SK-N-SH (cell line): ENCODE measurements at regions not wholly inside any gene's neighbourhood (a gene's known extent, or its start where the extent isn't known, plus 50 kb on each side); places are given as distances from the start of the nearest gene placed in this dataset.

ENCODE experiments used
- CTCF ChIA-PET: fragments of 300-600, 350-600 bp; formaldehyde crosslinking; extraction: SDS; loops from one replicate; lab custom pipeline; 2021; lab: Yijun Ruan, JAX
- POLR2A ChIA-PET: fragments of 350-600 bp; sonication (Branson Sonifier 250); formaldehyde crosslinking; extraction: SDS; loops from one replicate; lab custom pipeline; 2020; ENCODE audit warnings: antibody characterized with exemption, inconsistent platforms; lab: Yijun Ruan, JAX
- DNase-seq: peaks from one replicate; pipeline ENCODE4 v3.0.0; 2012
- H2AFZ ChIP-seq: fragments of 200-600 bp; sonication (generic); 2 replicates; pipeline ENCODE4 v1.8.1; 2016; ENCODE audit warnings: antibody characterized with exemption, mild to moderate bottlenecking, low read depth
- H3F3A ChIP-seq: fragments of 200-600 bp; sonication (generic); replicated peaks from 2 replicates; pipeline ENCODE3; 2016; ENCODE audit warnings: antibody characterized with exemption, mild to moderate bottlenecking; ENCODE audit not compliant: insufficient read depth
- H3K27ac ChIP-seq, 2 experiments: fragments of 200-500 bp in 1 of 2; fragments of 200-600 bp in 1 of 2; sonication (Bioruptor generic) in 1 of 2; sonication (generic), shearing (Covaris generic) in 1 of 2; 2 replicates each; pipeline versions ENCODE4 v1.5.1 to v1.6.1; 2014 to 2016; ENCODE audit warnings: low read depth in 2 of 2, inconsistent platforms in 1 of 2, low read length in 1 of 2, mild to moderate bottlenecking in 1 of 2, mixed read lengths in 1 of 2
- H3K27me3 ChIP-seq: fragments of 200-600 bp; sonication (generic), shearing (Covaris generic); 2 replicates; pipeline ENCODE4 v1.6.1; 2016; ENCODE audit warnings: mixed run types; ENCODE audit not compliant: insufficient read depth
- H3K36me3 ChIP-seq, 2 experiments: fragments of 200-500 bp in 1 of 2; fragments of 200-600 bp in 1 of 2; sonication (Bioruptor generic) in 1 of 2; sonication (generic) in 1 of 2; replicated peaks in 1 of 2; 2 replicates each; pipeline versions ENCODE3 to v1.5.1; 2014 to 2016; ENCODE audit warnings: low read length in 1 of 2, mild to moderate bottlenecking in 1 of 2; ENCODE audit not compliant: insufficient read depth in 2 of 2, control insufficient read depth in 1 of 2
- H3K4me1 ChIP-seq, 2 experiments: fragments of 200-500 bp in 1 of 2; fragments of 200-600 bp in 1 of 2; sonication (Bioruptor generic) in 1 of 2; sonication (generic), shearing (Covaris generic) in 1 of 2; 2 replicates each; pipeline versions ENCODE4 v1.5.1 to v1.6.1; 2014 to 2016; ENCODE audit warnings: low read depth in 1 of 2, low read length in 1 of 2, mixed run types in 1 of 2; ENCODE audit not compliant: insufficient read depth in 2 of 2, control insufficient read depth in 1 of 2
- H3K4me2 ChIP-seq: fragments of 200-600 bp; sonication (generic), shearing (Covaris generic); 2 replicates; pipeline ENCODE4 v1.6.1; 2017; ENCODE audit warnings: mixed run types
- H3K4me3 ChIP-seq, 2 experiments: fragments of 200-500 bp in 1 of 2; fragments of 200-600 bp in 1 of 2; sonication (Bioruptor generic) in 1 of 2; sonication (generic), shearing (Covaris generic) in 1 of 2; 2 replicates each; pipeline versions ENCODE4 v1.5.1 to v1.8.1; 2014 to 2016; ENCODE audit warnings: low read depth in 2 of 2, inconsistent platforms in 1 of 2, low read length in 1 of 2, mild to moderate bottlenecking in 1 of 2, mixed read lengths in 1 of 2, moderate library complexity in 1 of 2
- H3K79me2 ChIP-seq: fragments of 200-600 bp; sonication (generic); 2 replicates; pipeline ENCODE4 v1.8.1; 2017; ENCODE audit warnings: mild to moderate bottlenecking; ENCODE audit not compliant: insufficient read depth
- H3K9ac ChIP-seq: fragments of 200-600 bp; sonication (generic); 2 replicates; pipeline ENCODE4 v1.6.1; 2017; ENCODE audit warnings: mixed run types
- H3K9me2 ChIP-seq: fragments of 200-600 bp; sonication (generic); 2 replicates; pipeline ENCODE4 v1.6.1; 2017; ENCODE audit warnings: mixed run types
- H3K9me3 ChIP-seq: fragments of 200-600 bp; sonication (generic); 2 replicates; pipeline ENCODE4 v1.6.1; 2017; ENCODE audit warnings: mixed run types, mild to moderate bottlenecking, moderate library complexity
- H4K20me1 ChIP-seq: fragments of 200-600 bp; sonication (generic); 2 replicates; pipeline ENCODE4 v1.6.1; 2017; ENCODE audit warnings: mild to moderate bottlenecking, mixed run types; ENCODE audit not compliant: insufficient read depth
- CHD2 ChIP-seq: fragments of 150-350 bp; IDR thresholded peaks from 2 replicates; pipeline ENCODE4 v1.6.1; 2018; ENCODE audit warnings: low read length; ENCODE audit not compliant: partially characterized antibody
- EZH2phosphoT487 ChIP-seq: fragments of 200-600 bp; sonication (generic); IDR thresholded peaks from 2 replicates; pipeline ENCODE4 v1.6.1; 2017; ENCODE audit warnings: low read depth, mixed run types, mild to moderate bottlenecking, antibody characterized with exemption, moderate library complexity, borderline replicate concordance
- FOXJ3 ChIP-seq: sonication (generic); formaldehyde crosslinking; IDR thresholded peaks from 2 replicates; pipeline ENCODE4 v1.5.1; 2020; ENCODE audit warnings: mild to moderate bottlenecking, missing genetic modification reagents
- GATA2 ChIP-seq: sonication (generic); formaldehyde crosslinking; IDR thresholded peaks from 2 replicates; pipeline ENCODE4 v1.5.0; 2020; ENCODE audit warnings: mild to moderate bottlenecking, missing genetic modification reagents
- JUND ChIP-seq: IDR thresholded peaks from 2 replicates; pipeline ENCODE4 v1.4.0; 2012
- MEF2A ChIP-seq: IDR thresholded peaks from 2 replicates; pipeline ENCODE4 v1.4.0; 2012; ENCODE audit warnings: low read depth, borderline replicate concordance
- MXI1 ChIP-seq: IDR thresholded peaks from 2 replicates; pipeline ENCODE4 v1.6.1; 2012; ENCODE audit warnings: mild to moderate bottlenecking, low read depth, low read length, improper control_type of control experiment
- POLR2AphosphoS5 ChIP-seq: IDR thresholded peaks from 2 replicates; pipeline ENCODE4 v1.6.1; 2012; ENCODE audit warnings: low read depth, low read length
- RCOR1 ChIP-seq: fragments of 150-350 bp; IDR thresholded peaks from 2 replicates; pipeline ENCODE4 v1.6.1; 2017; ENCODE audit warnings: antibody characterized with exemption, low read length
- RFX5 ChIP-seq: IDR thresholded peaks from 2 replicates; pipeline ENCODE4 v1.6.1; 2012; ENCODE audit warnings: mild to moderate bottlenecking, improper control_type of control experiment, low read length
- SIN3A ChIP-seq: IDR thresholded peaks from 2 replicates; pipeline ENCODE4 v1.6.1; 2012; ENCODE audit warnings: low read depth, mild to moderate bottlenecking, low read length, moderate library complexity, borderline replicate concordance
- TEAD4 ChIP-seq: IDR thresholded peaks from 2 replicates; pipeline ENCODE4 v1.4.0; 2012; ENCODE audit warnings: mild to moderate bottlenecking, borderline replicate concordance; ENCODE audit not compliant: insufficient read depth
- YY1 ChIP-seq: IDR thresholded peaks from 2 replicates; pipeline ENCODE4 v1.4.0; 2012; ENCODE audit warnings: low read depth, mild to moderate bottlenecking
- WGBS: methylation state at CpG from one replicate; pipeline ENCODE4 v1.1.6; 2017; ENCODE audit warnings: low lambda C conversion rate; 5-methylcytosine and 5-hydroxymethylcytosine counted together
- TF ChIP-seq, protein P1 (sequence below): fragments of 150-350 bp; IDR thresholded peaks from 2 replicates; pipeline ENCODE4 v1.6.1; 2016; ENCODE audit warnings: mild to moderate bottlenecking, low read depth, low read length
- TF ChIP-seq, protein P2 (sequence below): IDR thresholded peaks from 2 replicates; pipeline ENCODE4 v1.4.0; 2012; ENCODE audit warnings: low read depth, borderline replicate concordance
- TF ChIP-seq, protein P3 (sequence below): IDR thresholded peaks from 2 replicates; pipeline ENCODE4; 2012
- TF ChIP-seq, protein P4 (sequence below): IDR thresholded peaks from 2 replicates; pipeline ENCODE4 v1.4.0; 2012; ENCODE audit warnings: low read depth, borderline replicate concordance
- TF ChIP-seq, protein P5 (sequence below): IDR thresholded peaks from 2 replicates; pipeline ENCODE4 v1.6.1; 2012; ENCODE audit warnings: mild to moderate bottlenecking, low read depth, low read length, moderate library complexity

DNA sequence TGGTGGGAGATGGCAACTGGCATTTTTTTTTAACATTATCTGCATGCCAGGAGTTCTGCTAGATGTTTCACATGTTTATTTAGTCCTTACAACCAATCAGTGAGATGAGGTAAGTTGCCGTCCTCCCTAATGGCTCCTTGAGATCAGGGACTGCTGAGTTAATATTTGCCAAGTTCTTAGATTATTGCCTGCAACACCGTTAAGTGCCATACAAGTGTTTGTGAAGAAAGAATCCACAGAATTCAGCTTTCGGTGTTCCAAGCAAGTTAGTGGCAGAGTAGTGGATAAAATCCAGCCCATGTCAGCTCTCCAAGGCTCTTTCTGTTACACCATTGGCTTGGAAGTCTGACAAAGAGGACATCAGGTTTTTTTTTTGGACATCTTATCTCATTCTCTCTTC, 95.9 kb downstream of the C1QL2 start:
- TF ChIP-seq GATA2 (CRISPR knock-in tag) (no peak), JUND (no peak), RCOR1 (no peak), MXI1 (no peak), CHD2 (no peak), FOXJ3 (CRISPR knock-in tag) (no peak), SIN3A (no peak), MEF2A (no peak), RFX5 (no peak), EZH2phosphoT487 (no peak)
- TF ChIP-seq, protein P1, sequence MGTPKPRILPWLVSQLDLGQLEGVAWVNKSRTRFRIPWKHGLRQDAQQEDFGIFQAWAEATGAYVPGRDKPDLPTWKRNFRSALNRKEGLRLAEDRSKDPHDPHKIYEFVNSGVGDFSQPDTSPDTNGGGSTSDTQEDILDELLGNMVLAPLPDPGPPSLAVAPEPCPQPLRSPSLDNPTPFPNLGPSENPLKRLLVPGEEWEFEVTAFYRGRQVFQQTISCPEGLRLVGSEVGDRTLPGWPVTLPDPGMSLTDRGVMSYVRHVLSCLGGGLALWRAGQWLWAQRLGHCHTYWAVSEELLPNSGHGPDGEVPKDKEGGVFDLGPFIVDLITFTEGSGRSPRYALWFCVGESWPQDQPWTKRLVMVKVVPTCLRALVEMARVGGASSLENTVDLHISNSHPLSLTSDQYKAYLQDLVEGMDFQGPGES = no peak
- TF ChIP-seq, protein P2, sequence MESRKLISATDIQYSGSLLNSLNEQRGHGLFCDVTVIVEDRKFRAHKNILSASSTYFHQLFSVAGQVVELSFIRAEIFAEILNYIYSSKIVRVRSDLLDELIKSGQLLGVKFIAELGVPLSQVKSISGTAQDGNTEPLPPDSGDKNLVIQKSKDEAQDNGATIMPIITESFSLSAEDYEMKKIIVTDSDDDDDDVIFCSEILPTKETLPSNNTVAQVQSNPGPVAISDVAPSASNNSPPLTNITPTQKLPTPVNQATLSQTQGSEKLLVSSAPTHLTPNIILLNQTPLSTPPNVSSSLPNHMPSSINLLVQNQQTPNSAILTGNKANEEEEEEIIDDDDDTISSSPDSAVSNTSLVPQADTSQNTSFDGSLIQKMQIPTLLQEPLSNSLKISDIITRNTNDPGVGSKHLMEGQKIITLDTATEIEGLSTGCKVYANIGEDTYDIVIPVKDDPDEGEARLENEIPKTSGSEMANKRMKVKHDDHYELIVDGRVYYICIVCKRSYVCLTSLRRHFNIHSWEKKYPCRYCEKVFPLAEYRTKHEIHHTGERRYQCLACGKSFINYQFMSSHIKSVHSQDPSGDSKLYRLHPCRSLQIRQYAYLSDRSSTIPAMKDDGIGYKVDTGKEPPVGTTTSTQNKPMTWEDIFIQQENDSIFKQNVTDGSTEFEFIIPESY = no peak
- TF ChIP-seq, protein P3, sequence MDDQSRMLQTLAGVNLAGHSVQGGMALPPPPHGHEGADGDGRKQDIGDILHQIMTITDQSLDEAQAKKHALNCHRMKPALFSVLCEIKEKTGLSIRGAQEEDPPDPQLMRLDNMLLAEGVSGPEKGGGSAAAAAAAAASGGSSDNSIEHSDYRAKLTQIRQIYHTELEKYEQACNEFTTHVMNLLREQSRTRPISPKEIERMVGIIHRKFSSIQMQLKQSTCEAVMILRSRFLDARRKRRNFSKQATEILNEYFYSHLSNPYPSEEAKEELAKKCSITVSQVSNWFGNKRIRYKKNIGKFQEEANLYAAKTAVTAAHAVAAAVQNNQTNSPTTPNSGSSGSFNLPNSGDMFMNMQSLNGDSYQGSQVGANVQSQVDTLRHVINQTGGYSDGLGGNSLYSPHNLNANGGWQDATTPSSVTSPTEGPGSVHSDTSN = no peak
- no peaks in the 10 kb centered on the region for H3K36me3 ChIP-seq
- H3K27me3 ChIP-seq = no peaks in the 10 kb centered on the region
- no peaks in the 10 kb centered on the region for H3K4me1 ChIP-seq
- no peak overlapping the region for H3K4me3 ChIP-seq
- ChIA-PET CTCF (interaction anchor here (0.6 to 1.3 kb wide), 2 partner anchors 12 to 51 kb away, joined by 3 to 5 read pairs; no protein-coding TSS in a partner anchor), POLR2A (no interaction called here)
- 2% methylated on average over 3 of the region's 3 CpGs for WGBS
- H3K79me2 ChIP-seq = no peaks in the 10 kb centered on the region
- DNase-seq = no peak
- H2AFZ ChIP-seq = no peak overlapping the region
- H3K9me2 ChIP-seq = no peaks in the 10 kb centered on the region
- no peak overlapping the region for H3K9ac ChIP-seq
- no peak overlapping the region for H3K4me2 ChIP-seq
- no peaks in the 10 kb centered on the region for H3K9me3 ChIP-seq
- no peak overlapping the region for H3K27ac ChIP-seq
- no peaks in the 10 kb centered on the region for H4K20me1 ChIP-seq
- no peaks in the 10 kb centered on the region for H3F3A ChIP-seq

DNA sequence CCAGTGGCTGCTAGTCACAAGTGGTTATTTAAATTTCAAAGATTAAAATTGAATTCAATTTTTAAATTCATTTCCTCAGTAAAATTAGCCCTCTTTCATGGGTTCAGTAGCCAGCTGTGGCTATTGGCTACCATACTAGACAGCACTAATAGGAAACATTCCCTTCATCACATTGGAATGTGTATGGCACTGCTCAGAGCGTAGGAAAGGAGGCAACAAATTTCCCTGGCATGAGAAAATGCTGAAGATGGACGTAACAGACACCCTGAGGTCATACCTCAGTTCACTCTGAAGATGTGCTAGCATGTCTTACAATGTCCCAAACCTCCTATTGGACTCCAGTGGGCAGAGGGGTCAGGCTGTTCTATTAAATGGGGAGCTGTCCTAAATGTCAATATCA, 96.4 kb downstream of the C1QL2 start:
- H4K20me1 ChIP-seq = no peaks in the 10 kb centered on the region
- H3K36me3 ChIP-seq = no peaks in the 10 kb centered on the region
- ChIA-PET POLR2A (no interaction called here), CTCF (interaction anchor here (0.6 to 1.3 kb wide), 2 partner anchors 12 to 50 kb away, joined by 3 to 5 read pairs; no protein-coding TSS in a partner anchor)
- no peak overlapping the region for H3K9ac ChIP-seq
- H3K27ac ChIP-seq = no peak overlapping the region
- H3K9me3 ChIP-seq = no peaks in the 10 kb centered on the region
- no peak overlapping the region for H3K4me2 ChIP-seq
- H3K9me2 ChIP-seq = no peaks in the 10 kb centered on the region
- H3K27me3 ChIP-seq = no peaks in the 10 kb centered on the region
- H3K79me2 ChIP-seq = no peaks in the 10 kb centered on the region
- no peak for DNase-seq
- H3K4me1 ChIP-seq = no peaks in the 10 kb centered on the region
- 0% methylated on average over 2 of the region's 2 CpGs for WGBS
- H2AFZ ChIP-seq = no peak overlapping the region
- no peaks in the 10 kb centered on the region for H3F3A ChIP-seq
- H3K4me3 ChIP-seq = no peak overlapping the region
- TF ChIP-seq YY1 (no peak), POLR2AphosphoS5 (no peak), JUND (no peak), GATA2 (CRISPR knock-in tag) (no peak), TEAD4 (no peak), RFX5 (no peak)
- TF ChIP-seq, protein P4, sequence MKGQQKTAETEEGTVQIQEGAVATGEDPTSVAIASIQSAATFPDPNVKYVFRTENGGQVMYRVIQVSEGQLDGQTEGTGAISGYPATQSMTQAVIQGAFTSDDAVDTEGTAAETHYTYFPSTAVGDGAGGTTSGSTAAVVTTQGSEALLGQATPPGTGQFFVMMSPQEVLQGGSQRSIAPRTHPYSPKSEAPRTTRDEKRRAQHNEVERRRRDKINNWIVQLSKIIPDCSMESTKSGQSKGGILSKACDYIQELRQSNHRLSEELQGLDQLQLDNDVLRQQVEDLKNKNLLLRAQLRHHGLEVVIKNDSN = no peak
- TF ChIP-seq, protein P5, sequence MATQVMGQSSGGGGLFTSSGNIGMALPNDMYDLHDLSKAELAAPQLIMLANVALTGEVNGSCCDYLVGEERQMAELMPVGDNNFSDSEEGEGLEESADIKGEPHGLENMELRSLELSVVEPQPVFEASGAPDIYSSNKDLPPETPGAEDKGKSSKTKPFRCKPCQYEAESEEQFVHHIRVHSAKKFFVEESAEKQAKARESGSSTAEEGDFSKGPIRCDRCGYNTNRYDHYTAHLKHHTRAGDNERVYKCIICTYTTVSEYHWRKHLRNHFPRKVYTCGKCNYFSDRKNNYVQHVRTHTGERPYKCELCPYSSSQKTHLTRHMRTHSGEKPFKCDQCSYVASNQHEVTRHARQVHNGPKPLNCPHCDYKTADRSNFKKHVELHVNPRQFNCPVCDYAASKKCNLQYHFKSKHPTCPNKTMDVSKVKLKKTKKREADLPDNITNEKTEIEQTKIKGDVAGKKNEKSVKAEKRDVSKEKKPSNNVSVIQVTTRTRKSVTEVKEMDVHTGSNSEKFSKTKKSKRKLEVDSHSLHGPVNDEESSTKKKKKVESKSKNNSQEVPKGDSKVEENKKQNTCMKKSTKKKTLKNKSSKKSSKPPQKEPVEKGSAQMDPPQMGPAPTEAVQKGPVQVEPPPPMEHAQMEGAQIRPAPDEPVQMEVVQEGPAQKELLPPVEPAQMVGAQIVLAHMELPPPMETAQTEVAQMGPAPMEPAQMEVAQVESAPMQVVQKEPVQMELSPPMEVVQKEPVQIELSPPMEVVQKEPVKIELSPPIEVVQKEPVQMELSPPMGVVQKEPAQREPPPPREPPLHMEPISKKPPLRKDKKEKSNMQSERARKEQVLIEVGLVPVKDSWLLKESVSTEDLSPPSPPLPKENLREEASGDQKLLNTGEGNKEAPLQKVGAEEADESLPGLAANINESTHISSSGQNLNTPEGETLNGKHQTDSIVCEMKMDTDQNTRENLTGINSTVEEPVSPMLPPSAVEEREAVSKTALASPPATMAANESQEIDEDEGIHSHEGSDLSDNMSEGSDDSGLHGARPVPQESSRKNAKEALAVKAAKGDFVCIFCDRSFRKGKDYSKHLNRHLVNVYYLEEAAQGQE = no peak
- TF ChIP-seq, protein P3 = no peak
